Activated CD4-positive, alpha-beta T cell treated with anti-CD3 and anti-CD28 coated beads, Interleukin-2, Interleukin-4, amounts not matched to agents 100 ng/mL and 50 ng/mL, durations not matched to agents 16 hours and 8 hours (primary cell): ENCODE measurements at regions not wholly inside any gene's neighbourhood (a gene's known extent, or its start where the extent isn't known, plus 50 kb on each side); places are given as distances from the start of the nearest gene placed in this dataset.

Experiments
- DNase-seq: peaks from one replicate; pipeline ENCODE4 v3.0.0-alpha.2; 2020; ENCODE audit warnings: low spot score

DNA sequence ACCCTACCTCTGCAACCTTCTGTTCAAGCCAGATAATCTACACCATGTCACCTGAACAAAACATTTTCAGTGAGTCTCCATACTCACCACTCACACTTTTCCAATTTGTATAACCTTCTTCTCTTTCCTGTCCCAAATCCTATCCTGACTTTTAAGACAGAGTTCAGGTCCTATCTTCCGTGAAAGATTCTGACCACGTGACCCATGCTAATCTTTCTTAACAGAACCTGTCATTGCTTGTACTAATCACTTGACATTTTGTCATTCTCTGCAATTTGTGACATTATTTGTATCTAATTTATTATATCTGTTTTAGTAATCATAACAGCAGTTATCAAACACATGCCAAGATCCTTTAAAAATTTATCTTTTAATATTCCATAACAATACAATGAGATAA is 132.5 kb upstream of the PRLR start:
- no peak for DNase-seq

DNA sequence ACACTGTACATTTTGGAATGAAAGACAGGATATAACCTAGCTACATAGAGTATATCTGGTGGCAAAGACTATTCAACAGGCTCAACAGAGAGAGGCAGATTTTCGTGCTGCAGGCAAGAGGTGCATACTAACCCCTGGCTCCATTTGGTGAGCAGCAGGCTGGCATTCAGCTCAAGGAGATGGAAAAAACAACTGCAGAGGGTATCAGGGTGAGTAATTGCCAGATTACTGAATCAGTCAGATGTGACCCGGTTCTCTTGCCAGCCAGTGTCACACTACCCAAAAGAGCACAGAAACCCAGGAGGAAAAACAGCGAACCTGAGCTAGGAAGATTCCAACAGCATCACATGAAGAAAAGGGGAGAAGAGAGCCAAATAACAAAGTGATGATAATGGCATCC is 130.4 kb upstream of the PRLR start:
- peak; percentile 31 for DNase-seq

- DNase-seq: no peak
Observed at GRCh38 chr5:35359859-35360258, 129.6 kb upstream of the PRLR start.

DNA sequence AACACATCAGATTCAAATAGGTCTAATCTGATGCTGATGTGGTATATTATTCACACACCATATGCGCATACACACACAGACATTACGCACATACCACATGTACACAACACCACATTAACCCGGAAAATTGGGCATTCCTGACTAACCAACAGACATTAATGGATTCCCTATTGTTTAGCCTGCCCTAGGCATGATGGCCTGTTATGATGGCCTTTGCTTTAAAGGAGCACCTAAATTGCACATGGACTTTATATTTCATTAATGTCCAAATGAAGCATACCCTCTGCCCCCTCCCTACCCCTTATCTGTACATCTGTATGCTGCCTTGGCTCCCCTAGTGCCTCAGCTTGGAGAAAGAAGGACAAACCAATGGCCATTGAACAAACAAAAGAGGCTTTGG is 127.7 kb upstream of the PRLR start:
- DNase-seq: no peak

DNA sequence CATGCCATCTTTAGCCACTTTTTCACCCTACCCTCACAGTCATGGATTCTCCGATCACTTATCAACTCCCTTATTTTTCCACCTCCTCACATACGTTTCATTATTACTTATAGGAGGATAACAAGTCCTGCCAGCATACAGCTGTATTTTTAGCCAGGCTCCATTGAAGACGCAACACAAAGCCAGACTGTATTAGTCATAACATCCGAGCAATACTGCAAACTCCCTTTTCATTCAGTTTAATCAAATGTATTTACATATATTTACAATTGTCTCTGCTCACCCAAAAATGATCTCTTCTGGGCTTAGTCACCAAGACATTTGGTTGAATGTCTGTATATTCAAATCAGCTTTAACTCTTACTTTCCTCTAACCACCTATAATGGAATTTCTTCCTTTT is 126.4 kb upstream of the PRLR start:
- no peak for DNase-seq

- no peak for DNase-seq
Observed at GRCh38 chr5:35354751-35355150, 124.5 kb upstream of the PRLR start.

- DNase-seq: no peak
Observed at GRCh38 chr5:35345222-35345621, 114.9 kb upstream of the PRLR start.

- DNase-seq: no peak
Observed at GRCh38 chr5:35342664-35343063, 112.4 kb upstream of the PRLR start.

DNA sequence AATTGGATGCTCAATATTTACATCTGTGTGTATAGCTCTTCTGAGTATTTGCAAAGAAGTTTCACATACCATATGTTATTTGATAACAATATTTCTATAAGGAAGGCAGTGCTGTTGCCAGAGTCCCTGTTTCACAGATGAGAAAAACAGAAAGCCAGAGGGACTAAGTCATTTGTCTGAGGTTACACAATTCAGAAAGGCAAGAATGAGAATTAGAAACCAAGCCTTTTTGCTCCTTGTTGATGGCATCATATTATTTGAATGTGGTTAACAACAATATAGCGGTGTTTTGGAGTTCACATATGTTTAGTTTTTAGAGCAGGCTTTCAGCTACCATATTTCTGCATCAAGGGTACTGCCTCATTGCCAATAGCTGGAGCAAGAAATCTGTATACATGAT is 110.9 kb upstream of the PRLR start:
- no peak for DNase-seq

DNA sequence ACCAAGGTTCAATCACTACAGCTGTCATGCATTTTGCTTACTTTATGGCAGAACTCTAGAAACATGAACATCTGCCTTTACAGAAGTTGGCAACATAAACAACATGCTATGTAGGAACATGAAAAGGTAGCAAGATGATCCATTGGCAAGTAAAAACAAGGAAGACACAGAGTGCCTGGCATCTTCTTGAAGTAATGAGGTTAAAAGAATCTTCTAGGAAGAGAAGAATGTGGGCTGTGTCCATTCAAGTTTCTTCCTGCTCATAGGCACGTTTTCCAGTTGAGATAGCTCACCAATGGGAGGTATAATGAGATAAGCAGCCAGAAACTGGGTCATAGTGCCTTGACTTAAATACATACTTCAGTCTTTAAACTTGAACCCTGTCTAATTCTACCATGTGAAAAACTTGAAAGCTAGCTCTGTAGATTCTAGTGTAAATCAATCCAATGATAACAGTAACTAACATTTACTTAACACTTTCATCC is 109.4 kb upstream of the PRLR start:
- no peak for DNase-seq

- DNase-seq: no peak
Observed at GRCh38 chr5:35339006-35339405, 108.7 kb upstream of the PRLR start.

DNA sequence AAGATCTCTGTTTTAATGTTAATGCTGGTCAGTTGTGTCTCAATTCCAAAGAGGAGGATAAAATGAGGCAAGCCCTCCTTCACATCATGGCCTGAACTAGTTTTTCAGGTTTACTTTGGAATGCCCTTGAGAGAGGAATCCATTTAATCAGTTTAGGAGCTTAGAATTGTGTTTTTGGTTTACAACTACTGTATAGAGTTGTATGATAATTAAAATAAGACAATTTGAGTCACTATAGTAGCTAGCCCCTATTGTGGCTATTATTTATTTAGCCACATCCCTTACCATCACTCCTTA is 107.8 kb upstream of the PRLR start:
- no peak for DNase-seq

GRCh38 chr5:35337340-35338156 is 107.3 kb upstream of the PRLR start:
- DNase-seq: no peak

DNA sequence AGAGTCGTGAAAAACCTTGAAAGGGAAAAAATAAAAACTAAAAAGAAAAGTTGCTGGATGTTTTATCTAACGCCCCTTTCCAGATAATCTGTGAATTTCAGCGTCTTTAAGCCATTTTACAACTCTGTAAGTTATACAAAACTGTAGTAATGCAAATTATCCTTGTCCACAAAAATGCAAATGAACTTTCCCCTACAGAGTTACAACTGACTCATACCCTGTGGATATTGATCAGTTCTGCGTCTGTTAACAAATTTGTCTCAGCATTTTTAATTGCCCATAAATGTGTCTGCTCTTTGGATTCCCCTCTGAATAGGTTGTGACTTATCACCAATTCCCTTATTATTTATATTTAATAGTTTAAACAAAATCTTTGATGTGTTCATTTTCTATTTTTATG is 105.9 kb upstream of the PRLR start:
- no peak for DNase-seq

DNA sequence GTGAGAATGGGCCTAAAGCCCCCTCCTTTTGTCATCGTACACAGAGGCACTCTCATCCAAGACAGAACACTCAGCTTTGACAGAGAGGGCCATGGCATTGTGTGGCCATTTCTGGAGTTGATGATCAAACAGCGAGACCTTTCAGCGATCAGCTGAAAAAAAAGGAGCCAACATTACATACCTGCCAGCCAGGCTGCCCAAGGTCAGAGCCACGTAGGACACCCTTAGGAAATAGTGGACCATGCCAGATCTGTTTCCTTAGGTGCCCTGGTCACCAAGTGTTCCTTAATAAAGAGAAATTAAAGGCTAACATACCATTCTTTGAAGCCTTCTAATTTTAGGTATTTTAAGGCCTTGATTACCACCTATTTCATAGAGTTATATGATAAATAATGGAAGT is 105.5 kb upstream of the PRLR start:
- DNase-seq: no peak

DNA sequence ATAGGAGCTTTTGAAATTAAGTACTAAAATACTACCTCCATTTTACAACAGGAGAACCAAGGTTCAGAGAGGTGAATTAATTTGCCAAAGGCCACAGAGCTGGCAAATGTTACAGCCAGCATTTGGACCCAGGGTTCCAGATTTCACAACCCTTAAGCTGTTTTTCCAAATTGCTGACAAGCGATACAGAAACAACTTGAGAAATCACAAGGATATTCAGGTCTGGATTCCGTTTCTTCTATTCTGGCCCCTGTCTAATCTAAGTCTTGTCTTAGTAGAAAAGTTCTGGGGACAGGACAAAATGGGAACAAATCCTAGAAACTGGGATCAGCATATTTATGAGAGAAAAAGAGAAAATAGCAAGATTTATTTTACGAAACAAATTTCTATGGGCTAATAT is 103.1 kb upstream of the PRLR start:
- no peak for DNase-seq

DNA sequence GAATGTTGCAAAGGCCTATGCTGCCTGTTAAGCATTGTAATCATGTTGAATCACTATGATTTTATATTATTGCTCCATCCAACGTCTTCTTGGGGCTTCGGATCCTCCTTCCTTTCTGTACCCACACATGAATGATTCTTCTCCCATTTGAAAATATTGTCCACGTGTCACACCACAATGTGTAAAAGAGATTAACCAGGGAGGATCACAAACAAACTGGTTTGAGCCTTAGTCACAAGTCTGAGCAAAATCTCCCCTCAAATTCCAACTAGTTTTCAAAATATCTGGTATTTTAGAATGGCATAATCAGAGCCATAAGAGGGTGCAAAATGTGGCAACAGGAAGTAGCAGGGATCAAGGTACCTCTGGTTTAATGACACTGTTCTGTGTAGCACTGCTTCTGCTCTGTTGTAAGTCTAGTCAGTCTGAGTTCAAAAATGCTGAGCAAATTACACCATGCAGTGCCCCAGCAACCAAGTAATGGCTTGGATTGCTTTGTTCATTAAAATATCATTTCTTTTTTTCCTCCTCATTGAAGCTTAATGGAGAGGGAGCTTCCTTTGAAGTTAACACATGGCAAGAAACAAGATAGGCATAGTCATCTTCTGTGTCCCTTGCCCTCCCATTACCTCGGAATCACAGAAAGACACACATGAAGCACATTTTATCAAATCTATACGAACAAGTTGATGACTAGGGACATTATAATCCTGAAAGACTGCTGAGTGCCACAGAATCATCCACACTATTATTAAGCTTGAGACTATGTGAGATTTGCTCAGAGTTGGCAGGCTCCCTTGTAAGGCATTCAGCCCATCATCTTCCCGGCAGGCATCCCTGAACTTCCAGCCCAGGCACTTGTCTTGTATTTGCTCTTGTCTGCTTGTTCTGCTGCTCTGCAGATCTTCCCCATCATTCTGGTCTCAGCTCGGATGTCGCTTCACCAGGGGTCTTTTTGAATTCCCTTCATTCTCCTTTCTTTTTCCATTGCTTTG is 102.0 kb upstream of the PRLR start:
- DNase-seq: no peak

- no peak for DNase-seq
Observed at GRCh38 chr5:35325836-35326235, 95.5 kb upstream of the PRLR start.

DNA sequence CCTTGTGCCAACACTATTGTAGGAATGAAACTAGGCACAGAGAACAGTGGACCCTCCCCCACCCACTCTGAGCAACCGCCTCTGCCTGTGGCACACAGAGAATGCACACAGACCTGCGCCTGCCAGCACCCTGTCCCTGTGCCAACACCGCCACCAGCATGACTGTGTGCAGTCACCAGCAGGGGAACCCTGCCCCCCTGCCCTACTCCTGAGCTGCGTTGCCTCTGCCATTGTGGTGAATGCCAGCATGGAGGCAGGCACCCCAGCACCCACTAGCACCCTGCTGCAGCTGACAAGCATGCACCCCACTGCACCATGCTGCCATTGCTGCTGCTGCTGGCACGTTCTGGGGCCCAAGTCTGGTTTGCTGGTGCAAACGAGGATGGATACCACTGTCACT is 94.4 kb upstream of the PRLR start:
- DNase-seq: no peak

- DNase-seq: no peak
Observed at GRCh38 chr5:35324201-35324600, 93.9 kb upstream of the PRLR start.

GRCh38 chr5:35320029-35320428 is 89.7 kb upstream of the PRLR start:
- peak; percentile 8 for DNase-seq

GRCh38 chr5:35319333-35320002 is 89.2 kb upstream of the PRLR start:
- DNase-seq: peak; percentile 85

- no peak for DNase-seq
Observed at GRCh38 chr5:35317586-35317985, 87.3 kb upstream of the PRLR start.
